NCI-H2081 (cell line): ENCODE measurements at regions not wholly inside any gene's neighbourhood (a gene's known extent, or its start where the extent isn't known, plus 50 kb on each side); places are given as distances from the start of the nearest gene placed in this dataset.
"Not testable (repeated sequence)": the region's sequence is repeated elsewhere in the genome, so short reads cannot be mapped to it uniquely, and the experiment has no call there.

ENCODE experiments used
- DNase-seq, 2 experiments: peaks; one replicate each; lab custom pipeline; 2025; lab: John Stamatoyannopoulos, UW

- DNase-seq: no peak
Measured at GRCh38 chr3:89932882-89933281, 825.5 kb downstream of the EPHA3 start.

GRCh38 chr3:89944461-89944860 lies 837.0 kb downstream of the EPHA3 start:
- DNase-seq: not testable (repeated sequence)

- DNase-seq: no peak
Measured at GRCh38 chr3:89946884-89947283, 839.5 kb downstream of the EPHA3 start.

- DNase-seq: no peak
Measured at GRCh38 chr3:89947337-89947954, 840.0 kb downstream of the EPHA3 start.

- DNase-seq: no peak
Measured at GRCh38 chr3:89948008-89948407, 840.6 kb downstream of the EPHA3 start.

GRCh38 chr3:89950772-89951171 lies 843.4 kb downstream of the EPHA3 start:
- no peak for DNase-seq

DNA sequence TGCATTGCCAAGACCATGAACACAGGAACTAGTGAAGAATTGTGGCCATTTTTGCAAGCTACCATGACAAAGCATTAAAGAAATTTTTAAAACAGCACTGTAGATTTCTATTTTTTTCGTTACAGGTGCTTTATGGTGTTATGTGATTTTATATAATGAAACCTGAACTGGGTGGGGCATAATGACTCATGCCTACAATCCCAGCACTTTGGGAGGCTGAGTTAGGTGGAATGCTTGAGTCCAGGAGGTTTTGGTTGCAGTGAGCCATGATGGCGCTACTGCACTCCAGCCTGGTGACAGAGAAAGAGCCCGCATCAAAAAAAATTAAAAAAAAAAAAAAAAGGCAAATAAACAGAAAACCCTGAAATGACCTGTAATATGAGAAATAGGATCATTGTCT lies 846.7 kb downstream of the EPHA3 start:
- DNase-seq: no peak

GRCh38 chr3:89955156-89955555 lies 847.7 kb downstream of the EPHA3 start:
- peak in 1 of 2 experiments; percentile 59 for DNase-seq

GRCh38 chr3:89957451-89957850 lies 850.0 kb downstream of the EPHA3 start:
- no peak for DNase-seq

DNA sequence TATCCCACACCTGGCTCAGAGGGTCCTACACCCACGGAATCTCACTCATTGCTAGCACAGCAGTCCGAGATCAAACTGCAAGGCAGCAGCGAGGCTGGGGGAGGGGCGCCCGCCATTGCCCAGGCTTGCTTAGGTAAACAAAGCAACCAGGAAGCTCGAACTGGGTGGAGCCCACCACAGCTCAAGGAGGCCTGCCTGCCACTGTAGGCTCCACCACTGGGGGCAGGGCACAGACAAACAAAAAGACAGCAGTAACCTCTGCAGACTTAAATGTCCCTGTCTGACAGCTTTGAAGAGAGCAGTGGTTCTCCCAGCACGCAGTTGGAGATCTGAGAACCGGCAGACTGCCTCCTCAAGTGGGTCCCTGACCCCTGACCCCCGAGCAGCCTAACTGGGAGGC lies 850.7 kb downstream of the EPHA3 start:
- not testable (repeated sequence) for DNase-seq

DNA sequence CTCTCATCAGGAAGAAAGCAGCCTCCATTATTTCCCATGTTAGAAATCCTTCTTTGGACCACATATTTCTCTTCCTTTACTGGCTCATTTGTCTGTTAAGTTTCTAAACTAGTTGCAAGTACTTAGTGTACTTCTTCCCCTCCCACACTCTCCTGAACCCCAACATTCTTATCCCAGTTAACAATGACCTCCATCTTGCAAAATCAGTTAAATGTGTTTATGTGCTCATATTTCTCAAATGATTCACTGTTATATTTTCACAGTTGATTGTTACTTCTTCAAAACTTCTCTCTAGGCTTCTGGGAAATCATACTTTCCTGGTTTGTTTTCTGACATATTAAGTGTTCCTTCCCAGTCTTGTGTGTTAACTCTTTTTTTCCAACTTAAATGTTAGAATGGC lies 856.9 kb downstream of the EPHA3 start:
- no peak for DNase-seq

DNA sequence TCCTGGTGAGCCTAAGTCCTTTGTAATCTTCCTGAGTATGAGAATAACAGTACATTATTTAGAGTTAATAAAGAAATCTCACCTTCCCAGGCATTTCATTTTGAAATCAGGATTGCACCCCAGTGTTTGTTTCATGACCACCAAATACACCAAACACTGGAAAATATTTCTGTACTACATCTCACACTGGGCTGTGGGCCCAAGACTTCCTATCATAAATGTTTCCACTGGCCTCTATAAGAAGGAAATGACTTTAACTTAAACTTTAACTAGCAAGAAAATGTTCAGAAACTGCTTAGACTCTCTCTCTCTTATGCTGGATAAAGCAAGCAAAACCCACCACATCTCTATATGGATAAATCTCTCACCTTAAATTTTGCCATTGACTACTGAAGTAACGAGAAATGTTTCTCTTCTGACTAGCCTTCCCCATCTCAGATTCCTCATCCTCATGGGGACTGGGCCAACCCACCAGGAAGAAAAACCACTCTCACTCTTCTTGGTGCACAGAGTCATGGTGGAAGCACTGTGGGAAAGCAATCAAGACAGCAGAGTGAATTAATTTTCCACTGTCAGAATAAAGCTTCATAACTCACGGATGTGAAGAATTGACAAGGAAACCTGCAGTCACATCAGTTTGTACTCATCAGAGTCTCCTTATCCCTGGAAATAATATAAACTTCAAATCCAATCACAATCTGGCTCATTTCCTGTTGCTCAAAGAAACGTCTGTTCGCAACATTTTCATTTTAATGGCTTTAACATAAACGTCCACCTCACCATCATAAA lies 859.6 kb downstream of the EPHA3 start:
- DNase-seq: no peak

DNA sequence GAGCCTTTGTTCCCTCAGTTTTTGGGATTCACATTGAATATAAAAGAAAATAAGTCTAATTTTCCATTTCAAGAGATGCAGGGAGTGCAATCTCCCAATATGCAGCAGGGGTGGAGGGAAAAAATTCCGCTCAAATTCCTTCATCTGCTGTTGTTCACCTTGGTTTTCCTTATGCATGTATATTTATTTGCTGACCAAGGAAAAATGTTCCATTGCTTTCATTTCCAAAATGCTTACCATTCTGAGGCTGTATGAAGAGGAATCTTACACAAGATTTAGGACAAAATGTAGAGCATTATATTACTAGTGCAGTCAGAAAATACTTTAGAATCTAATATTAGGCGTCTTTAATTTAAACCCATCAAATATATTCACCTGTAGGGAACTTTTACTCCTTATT lies 863.9 kb downstream of the EPHA3 start:
- no peak for DNase-seq

DNA sequence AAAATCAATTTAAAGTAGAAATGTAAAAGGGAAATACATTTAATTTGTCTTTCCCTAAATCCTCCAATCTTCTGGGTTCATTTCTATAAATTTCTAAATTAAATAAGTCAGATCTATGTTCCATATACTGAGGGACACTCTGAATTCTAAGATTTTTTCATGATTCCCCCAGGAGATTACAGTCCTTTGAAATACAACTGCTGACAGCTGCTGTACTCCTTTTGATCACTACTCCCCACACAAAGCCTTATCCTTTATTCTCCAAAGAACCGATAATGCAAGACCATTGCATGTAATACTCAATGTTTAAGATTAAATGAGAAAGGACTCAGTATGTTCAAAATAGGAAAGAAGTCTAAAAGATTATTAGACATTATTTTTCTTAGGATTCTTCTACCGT lies 865.7 kb downstream of the EPHA3 start:
- DNase-seq: no peak

DNA sequence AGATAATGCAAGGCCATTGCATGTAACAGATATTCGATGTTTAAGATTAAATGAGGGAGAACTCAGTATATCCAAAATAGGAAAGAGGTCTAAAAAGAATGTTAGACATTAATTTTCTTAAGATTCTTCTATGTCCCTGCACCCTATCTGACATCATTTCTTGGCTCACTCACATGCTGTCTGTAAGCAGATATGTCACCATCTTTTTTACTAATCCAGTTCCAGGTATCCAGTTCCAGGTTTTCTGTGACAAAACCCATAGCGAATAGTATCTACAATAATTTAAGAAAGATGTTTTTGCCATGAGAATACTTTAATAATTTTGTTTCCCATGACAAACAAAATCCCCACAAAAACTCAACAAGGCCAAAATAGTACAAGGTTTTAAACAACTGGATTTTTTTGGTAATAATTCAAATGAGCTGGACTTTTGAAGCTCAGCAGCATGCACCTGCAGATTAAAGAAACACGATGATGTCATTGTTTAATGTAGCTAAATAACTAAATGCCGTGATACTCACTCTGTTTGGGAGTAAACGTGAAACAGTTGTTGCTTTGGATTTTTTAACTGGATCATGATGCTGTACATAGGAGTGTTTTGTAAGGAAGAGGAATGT lies 867.6 kb downstream of the EPHA3 start:
- DNase-seq: no peak

DNA sequence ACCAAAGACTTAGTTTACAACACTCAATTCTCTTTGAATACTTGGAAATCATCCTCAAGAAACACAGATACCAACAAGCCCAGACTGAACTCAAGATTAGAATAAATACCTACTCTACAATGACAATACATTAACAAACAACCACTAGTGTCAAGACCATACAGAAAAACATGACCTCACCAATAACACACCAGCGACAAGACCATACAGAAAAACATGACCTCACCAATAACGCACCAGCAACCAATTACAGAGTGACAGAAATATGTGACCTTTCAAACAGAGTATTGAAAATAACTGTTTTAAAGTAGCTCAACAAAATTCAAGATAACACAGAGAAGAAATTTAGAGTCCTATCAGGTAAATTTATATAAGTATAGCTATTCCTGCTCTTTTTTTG lies 876.0 kb downstream of the EPHA3 start:
- no peak for DNase-seq

GRCh38 chr3:90005281-90005847 lies 897.9 kb downstream of the EPHA3 start:
- no peak for DNase-seq

DNA sequence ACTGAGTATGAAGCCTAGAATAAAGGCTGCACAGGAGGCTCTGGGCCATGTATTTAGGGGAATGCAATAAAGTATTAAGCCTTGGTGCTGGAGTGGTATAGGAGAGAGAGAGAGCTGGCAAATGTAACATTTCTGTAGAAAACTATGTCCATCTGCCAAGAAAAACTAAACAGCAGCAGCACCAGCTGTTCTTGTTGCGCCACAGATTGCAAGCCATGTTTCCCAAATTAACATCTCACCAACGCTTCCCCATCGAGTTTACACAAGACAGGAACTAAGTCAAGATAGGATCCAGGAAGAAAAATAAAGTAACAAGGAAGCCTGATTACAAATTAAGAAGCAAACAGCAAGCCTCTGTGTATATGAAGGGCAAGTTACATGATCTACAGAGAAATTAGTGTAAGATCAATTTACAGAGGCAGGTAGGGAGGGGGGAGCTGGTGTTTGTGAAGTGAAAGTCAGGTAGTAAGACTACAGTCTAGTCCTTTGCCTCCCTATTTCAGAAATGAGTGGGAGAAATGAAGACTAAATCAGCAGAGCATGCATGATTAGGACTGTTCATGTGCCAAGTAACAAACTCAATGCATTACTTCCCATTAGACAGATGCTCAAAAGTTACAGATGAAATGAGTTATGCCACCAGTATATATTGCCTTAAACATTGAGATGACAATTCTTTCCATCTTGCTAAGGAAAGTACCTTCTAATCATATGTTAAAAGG lies 900.5 kb downstream of the EPHA3 start:
- no peak for DNase-seq

- no peak for DNase-seq
Measured at GRCh38 chr3:90010341-90010740, 902.9 kb downstream of the EPHA3 start.

GRCh38 chr3:90011131-90011530 lies 903.7 kb downstream of the EPHA3 start:
- no peak for DNase-seq

DNA sequence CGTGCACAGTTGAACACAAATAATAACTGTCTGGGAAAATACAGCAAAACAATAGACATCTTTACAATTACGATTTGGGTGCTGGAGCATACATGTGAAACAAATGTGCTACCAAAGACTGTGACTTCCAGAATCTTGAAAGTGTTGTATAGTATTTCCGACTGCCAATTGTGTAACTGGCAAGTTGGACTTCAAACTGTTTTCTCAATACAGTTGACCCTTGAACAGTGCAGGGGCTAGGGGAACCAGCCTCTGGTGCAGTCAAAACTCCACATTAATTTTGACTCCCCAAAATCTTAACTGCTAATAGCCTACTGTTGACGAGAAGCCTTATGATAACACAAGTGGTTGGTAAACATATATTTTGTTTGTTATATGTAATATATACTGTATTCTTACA lies 904.2 kb downstream of the EPHA3 start:
- DNase-seq: no peak

DNA sequence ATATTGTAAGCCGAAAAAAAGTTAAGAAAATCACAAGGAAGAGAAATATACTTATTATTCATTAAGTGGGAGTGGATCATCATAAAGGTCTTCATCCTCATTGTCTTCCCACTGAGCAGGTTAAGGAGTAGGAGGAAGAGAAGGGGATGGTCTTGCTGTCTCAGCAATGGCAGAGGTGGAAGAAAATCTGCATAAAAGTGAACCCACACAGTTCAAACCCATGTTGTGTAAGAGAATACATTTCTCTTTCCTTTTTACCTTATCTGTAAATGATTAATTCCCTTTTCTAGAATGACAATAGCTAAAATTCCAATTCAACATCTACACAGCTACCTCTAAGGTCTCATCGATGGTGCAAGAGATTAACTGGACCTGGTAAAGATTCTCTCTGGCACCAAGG lies 904.6 kb downstream of the EPHA3 start:
- DNase-seq: no peak
